ENCODE measurements at regions not wholly inside any gene's neighbourhood (a gene's known extent, or its start where the extent isn't known, plus 50 kb on each side); places are given as distances from the start of the nearest gene placed in this dataset.

DNA sequence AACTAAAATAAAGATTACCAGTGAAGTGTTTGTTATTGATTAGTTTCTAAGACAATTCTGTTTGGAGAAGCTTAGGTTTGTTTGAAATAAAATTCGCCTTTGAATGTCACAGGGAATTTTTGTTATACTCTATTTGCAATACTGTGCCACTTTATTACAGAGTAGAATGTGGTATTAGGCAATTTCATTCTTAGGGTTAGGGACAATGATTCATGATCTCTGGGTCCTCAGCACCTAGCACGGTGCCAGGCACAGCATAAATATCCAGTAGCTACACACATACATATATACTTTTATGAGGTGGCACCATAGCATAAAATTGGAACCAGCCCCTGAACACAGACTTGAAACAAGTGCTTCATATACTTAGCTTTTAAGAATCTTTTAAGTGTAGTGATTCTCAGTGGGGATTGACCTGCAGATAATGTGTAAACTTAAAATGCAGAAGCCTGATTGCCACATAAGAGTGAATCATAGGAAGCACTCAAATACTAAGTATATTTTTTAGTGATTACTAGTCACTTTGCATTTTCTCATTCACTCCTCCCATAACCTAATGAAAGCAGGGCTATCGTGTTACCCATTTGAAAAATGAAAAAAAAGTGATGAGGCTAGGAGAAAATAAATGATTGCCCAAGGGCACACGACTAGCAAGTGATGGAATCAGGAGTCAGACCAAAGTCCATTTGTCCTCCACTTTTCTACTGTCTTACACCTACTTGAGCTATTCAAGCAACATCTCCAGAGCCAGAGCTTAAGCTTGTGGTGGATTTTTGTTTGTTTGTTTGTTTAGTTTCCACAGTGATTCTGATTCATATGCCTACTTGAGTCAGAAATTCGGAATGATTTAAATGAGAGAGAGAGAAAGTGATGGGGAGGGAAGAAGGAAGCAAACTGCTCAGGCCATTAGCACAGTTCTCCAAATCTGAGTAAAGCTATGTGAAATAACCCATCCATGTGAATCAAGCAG, 366.0 kb upstream of the FGF13 start:
- Mint-ChIP-seq H3K27me3 (no peaks in the 10 kb centered on the region), H3K4me3 (no peak overlapping the region), H3K36me3 (ENCODE audit: insufficient read depth) (no peaks in the 10 kb centered on the region), H3K9me3 (peaks cover 0 to 9% of the 10 kb centered on the region in 2 donors), H3K27ac (no peak overlapping the region), H3K4me1 (ENCODE audit: low read depth in 2 of 2) (no peaks in the 10 kb centered on the region)
- ATAC-seq (replicated peaks) (no peak), DNase-seq (no peak)

DNA sequence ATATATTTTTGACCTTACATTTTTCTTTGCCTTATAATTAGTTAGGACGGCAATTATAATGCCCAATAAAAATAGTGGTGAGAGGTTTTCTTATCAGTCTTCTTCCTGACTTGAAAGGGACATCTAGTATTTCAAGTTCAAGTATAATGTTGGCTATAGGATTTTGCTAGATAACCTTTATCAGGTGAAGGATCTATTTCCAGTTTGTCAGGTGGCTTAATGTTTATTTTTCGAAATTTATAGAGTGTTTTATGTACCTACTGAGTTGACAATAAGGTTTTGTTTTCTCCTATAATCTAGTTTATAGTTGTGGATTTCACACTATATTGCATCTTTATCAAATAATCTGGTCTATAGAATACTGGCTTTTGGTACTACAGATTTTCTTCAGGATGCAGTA, 351.8 kb upstream of the FGF13 start:
- no peak overlapping the region for H3K27ac Mint-ChIP-seq
- ATAC-seq (replicated peaks) (no peak), DNase-seq (no peak)
- no peaks in the 10 kb centered on the region for H3K36me3 Mint-ChIP-seq (ENCODE audit: insufficient read depth)
- H3K4me3 Mint-ChIP-seq = no peak overlapping the region
- peaks cover 3 to 7% of the 10 kb centered on the region in 2 donors for H3K9me3 Mint-ChIP-seq
- H3K27me3 Mint-ChIP-seq = no peaks in the 10 kb centered on the region
- no peaks in the 10 kb centered on the region for H3K4me1 Mint-ChIP-seq (ENCODE audit: low read depth in 2 of 2)

DNA sequence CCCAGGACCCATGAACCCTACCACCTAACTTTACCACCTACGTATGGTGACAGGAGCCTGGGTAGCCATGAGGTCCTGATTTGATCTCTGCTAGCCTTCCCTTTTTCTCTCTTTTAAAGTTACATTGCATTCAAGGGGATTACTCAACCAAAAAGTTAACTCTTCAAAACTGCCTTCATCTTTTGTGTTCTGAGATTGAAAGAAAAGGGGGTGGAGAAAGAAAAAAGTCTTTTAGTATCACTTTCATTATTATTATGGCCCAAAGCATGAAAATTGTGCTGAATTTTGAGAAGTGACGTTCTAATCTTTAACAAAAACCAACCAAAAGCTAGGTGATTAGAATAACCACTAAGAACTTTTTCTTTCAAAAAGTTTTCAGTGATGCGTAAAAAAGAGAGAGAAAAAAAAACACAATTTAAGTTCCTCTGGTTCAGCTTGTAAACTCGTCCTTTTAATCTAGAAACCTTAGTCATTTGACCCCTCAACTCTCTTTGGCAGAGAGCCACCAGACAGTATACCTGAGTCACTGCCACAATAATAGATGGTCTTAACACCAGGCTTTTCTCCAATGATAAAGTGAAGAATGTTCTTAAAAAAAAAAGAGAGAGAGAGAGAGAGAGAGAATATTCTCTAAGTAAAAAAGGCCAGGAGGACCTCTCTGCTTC, 347.4 kb upstream of the FGF13 start:
- Mint-ChIP-seq H3K36me3 (ENCODE audit: insufficient read depth) (peaks cover 3% of the 10 kb centered on the region), H3K27ac (no peak overlapping the region), H3K4me1 (ENCODE audit: low read depth in 2 of 2) (no peaks in the 10 kb centered on the region), H3K27me3 (no peaks in the 10 kb centered on the region), H3K4me3 (no peak overlapping the region), H3K9me3 (peaks cover 0 to 5% of the 10 kb centered on the region in 2 donors)
- ATAC-seq (replicated peaks) = no peak
- no peak for DNase-seq

DNA sequence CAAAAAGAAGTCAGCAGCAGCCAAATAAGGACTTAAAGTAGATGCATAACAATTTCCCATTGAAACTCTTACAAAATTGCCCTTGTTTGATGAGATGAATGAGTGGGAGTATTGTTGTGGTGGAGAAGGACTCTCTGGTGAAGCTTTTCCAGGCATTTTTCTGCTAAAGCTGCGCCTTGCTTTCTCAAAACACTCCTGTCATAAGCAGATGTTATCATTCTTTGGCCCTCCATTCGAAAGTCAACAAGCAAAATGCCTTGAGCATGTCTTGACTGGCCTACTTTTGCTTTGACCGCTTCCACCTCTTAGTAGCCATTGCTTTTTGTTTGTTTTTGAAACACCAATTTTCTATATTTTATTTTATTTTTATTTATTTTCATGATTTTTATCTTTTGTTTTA, 340.9 kb upstream of the FGF13 start:
- no peak for DNase-seq
- H3K4me3 Mint-ChIP-seq = no peak overlapping the region
- no peaks in the 10 kb centered on the region for H3K27me3 Mint-ChIP-seq
- H3K27ac Mint-ChIP-seq = no peak overlapping the region
- peaks cover 7% of the 10 kb centered on the region for H3K36me3 Mint-ChIP-seq (ENCODE audit: insufficient read depth)
- H3K4me1 Mint-ChIP-seq (ENCODE audit: low read depth in 2 of 2) = no peaks in the 10 kb centered on the region
- no peak for ATAC-seq (replicated peaks)
- H3K9me3 Mint-ChIP-seq = peaks cover 0 to 5% of the 10 kb centered on the region in 2 donors

DNA sequence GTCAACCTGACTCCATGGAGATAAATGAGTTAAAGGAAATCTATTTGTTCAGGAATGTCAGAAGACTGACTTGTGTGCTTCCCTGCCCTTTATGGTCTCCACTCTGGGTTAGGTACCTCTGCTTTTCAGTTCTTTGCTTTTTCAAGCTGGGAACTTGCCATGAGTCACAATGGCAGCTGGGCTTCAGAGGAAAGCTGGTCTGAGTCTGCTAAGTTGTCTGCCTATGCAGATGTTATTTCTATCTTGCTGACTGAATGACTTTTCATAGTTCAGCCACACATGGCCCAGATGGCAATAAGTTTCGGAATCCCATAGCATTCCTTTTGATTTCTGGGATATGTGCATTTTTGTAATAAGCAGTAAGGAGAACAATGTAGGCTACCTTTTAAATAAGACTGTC, 337.9 kb upstream of the FGF13 start:
- Mint-ChIP-seq H3K36me3 (ENCODE audit: insufficient read depth) (peaks cover 7% of the 10 kb centered on the region), H3K27me3 (no peaks in the 10 kb centered on the region), H3K9me3 (peaks cover 0 to 2% of the 10 kb centered on the region in 2 donors), H3K27ac (no peak overlapping the region), H3K4me3 (no peak overlapping the region), H3K4me1 (ENCODE audit: low read depth in 2 of 2) (no peaks in the 10 kb centered on the region)
- no peak for DNase-seq
- no peak for ATAC-seq (replicated peaks)

DNA sequence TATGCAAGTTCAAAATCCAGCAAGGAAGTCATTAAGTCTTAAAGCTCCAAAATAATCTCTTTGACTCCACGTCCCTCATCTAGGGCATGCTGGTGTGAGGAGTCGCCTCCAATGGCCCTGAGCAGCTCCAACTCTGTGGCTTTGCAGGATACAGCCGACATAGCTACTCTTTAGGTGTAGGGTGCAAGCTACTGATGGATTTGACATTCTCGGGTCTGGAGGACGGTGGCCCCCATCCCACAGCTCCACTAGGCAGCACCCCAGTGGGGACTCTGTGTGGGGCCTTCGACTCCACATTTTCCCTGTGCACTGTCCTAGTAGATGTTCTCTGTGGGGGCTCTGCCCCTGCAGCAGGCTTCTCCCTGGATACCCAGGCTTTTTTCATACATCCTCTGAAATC, 333.2 kb upstream of the FGF13 start:
- ATAC-seq (replicated peaks) = no peak
- H3K4me1 Mint-ChIP-seq (ENCODE audit: low read depth in 2 of 2) = no peaks in the 10 kb centered on the region
- no peaks in the 10 kb centered on the region for H3K27me3 Mint-ChIP-seq
- no peak for DNase-seq
- no peaks in the 10 kb centered on the region for H3K36me3 Mint-ChIP-seq (ENCODE audit: insufficient read depth)
- H3K4me3 Mint-ChIP-seq = no peak overlapping the region
- H3K27ac Mint-ChIP-seq = no peak overlapping the region
- peaks cover 0 to 4% of the 10 kb centered on the region in 2 donors for H3K9me3 Mint-ChIP-seq

DNA sequence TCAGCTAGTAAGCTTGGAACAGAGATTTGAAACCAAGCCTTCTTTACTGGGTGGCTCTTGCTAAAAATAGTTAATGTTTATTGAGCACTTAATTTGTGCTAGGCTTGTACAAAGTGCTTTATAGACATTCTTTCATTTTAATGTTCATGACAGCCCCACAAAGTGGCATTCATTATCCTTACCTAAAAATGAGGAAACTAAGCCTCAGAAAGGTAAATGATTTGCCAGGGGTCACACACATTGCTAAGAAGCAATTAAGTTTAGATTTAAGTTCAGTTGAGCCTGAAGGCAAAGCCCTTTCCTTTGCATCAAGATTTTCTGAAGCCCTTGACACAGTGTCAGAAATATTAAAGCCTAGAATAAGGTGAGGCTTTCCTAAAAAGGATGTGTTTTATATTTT, 327.5 kb upstream of the FGF13 start:
- ATAC-seq (replicated peaks) (no peak), DNase-seq (no peak)
- Mint-ChIP-seq H3K27ac (no peak overlapping the region), H3K36me3 (ENCODE audit: insufficient read depth) (no peaks in the 10 kb centered on the region), H3K9me3 (peaks cover 4 to 7% of the 10 kb centered on the region in 2 donors), H3K27me3 (no peaks in the 10 kb centered on the region), H3K4me3 (no peak overlapping the region), H3K4me1 (ENCODE audit: low read depth in 2 of 2) (no peaks in the 10 kb centered on the region)

DNA sequence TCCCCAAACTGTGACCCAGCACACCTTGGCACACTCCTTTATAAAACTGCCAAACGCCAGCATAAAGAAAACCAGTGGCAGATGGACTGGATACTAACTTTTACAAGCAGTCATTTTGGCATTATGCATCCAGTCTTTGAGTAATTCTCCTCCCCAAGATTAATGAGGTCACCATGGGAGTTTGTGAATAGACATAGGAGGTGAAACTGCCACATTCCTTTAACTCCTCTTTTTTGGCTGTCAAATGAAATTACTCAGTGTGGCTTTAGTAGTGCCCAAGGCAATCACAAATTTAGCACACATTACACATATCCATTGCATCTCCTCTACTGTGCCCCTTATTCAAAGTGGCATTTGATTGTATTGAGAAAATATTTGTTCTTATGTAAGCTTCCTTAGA, 315.3 kb upstream of the FGF13 start:
- Mint-ChIP-seq H3K27me3 (no peaks in the 10 kb centered on the region), H3K4me1 (ENCODE audit: low read depth in 2 of 2) (no peaks in the 10 kb centered on the region), H3K9me3 (no peaks in the 10 kb centered on the region), H3K27ac (no peak overlapping the region), H3K36me3 (ENCODE audit: insufficient read depth) (no peaks in the 10 kb centered on the region), H3K4me3 (no peak overlapping the region)
- ATAC-seq (replicated peaks) = no peak
- DNase-seq = no peak

DNA sequence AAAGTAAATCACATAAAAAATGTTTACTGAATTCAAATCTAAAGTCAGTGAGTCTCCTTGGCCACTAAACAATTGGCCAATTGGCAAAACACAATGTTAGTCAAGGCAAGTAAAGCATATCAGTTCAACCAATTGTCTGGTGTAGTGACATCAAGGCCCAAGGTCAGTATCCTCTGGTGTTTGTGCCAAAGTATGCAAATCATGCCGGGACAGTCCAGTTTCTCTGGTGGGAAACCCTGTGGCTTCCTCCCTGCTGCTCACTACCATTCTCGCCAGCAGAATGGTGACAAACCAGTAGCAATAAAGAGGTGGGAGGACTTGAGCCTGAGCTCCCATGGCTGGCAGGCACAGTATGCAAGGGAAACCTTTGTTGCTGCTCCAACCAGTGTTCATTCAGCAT, 314.9 kb upstream of the FGF13 start:
- Mint-ChIP-seq H3K27me3 (no peaks in the 10 kb centered on the region), H3K36me3 (ENCODE audit: insufficient read depth) (no peaks in the 10 kb centered on the region), H3K27ac (no peak overlapping the region), H3K4me3 (no peak overlapping the region), H3K4me1 (ENCODE audit: low read depth in 2 of 2) (no peaks in the 10 kb centered on the region), H3K9me3 (no peaks in the 10 kb centered on the region)
- no peak for ATAC-seq (replicated peaks)
- no peak for DNase-seq

DNA sequence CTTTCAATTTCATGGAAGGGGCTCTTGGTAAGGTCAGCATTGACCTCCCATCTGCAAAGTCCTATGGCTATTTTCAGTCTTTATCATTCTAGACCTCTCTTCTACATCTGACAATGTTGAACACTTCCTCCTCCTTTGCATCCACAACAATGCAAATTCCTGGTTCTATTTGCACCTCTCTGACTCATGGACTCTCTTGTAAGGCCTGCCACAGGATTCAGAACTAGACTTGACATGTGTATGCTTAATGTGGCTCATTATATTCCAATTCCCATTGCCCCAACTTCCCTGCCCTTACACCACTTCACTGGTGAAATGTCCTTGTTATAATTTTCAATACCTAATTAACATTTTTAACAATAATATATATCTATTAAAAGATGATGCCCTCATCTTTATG, 314.3 kb upstream of the FGF13 start:
- no peaks in the 10 kb centered on the region for H3K27me3 Mint-ChIP-seq
- no peaks in the 10 kb centered on the region for H3K9me3 Mint-ChIP-seq
- H3K4me3 Mint-ChIP-seq = no peak overlapping the region
- DNase-seq (no peak), ATAC-seq (replicated peaks) (no peak)
- H3K27ac Mint-ChIP-seq = no peak overlapping the region
- H3K36me3 Mint-ChIP-seq (ENCODE audit: insufficient read depth) = no peaks in the 10 kb centered on the region
- H3K4me1 Mint-ChIP-seq (ENCODE audit: low read depth in 2 of 2) = no peaks in the 10 kb centered on the region

DNA sequence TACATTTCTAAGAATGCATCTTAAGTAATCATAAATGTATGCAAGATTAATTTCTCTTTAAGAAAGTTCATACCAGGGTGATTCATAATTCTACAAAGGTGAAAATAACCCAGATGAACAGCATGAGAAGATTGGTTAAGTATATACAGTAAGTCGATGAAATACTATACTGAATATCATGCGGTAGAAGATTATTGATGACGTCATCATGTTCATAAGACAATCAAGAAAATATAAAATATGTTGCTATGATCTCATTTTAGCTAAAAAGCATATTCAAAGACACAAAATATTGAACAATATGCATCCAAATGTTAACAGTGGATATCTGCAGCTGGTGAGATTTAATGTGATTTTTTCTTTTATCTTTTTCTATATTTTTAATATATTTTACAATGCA, 312.0 kb upstream of the FGF13 start:
- no peaks in the 10 kb centered on the region for H3K9me3 Mint-ChIP-seq
- no peaks in the 10 kb centered on the region for H3K36me3 Mint-ChIP-seq (ENCODE audit: insufficient read depth)
- no peak overlapping the region for H3K27ac Mint-ChIP-seq
- DNase-seq (no peak), ATAC-seq (replicated peaks) (no peak)
- H3K4me1 Mint-ChIP-seq (ENCODE audit: low read depth in 2 of 2) = no peaks in the 10 kb centered on the region
- H3K4me3 Mint-ChIP-seq = no peak overlapping the region
- H3K27me3 Mint-ChIP-seq = no peaks in the 10 kb centered on the region

DNA sequence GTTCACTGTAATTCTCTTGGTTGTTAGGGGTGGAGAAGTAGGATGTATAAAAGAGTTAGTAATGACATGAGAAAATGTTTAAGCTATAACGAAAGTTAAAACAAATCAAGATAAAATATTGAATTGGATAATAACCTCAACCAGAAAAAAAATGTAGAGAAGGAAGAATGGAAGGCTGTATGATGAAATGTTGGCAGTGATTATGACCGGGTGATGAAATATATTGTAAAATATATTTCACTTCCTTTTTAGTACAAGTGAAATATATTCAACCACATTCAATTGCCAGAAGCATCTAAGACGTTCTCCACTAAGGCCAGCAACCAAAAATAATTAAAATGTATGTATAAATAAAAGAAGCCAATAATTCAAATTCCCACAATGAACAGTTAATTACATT, 309.3 kb upstream of the FGF13 start:
- ATAC-seq (replicated peaks) = no peak
- H3K36me3 Mint-ChIP-seq (ENCODE audit: insufficient read depth) = no peaks in the 10 kb centered on the region
- no peak overlapping the region for H3K27ac Mint-ChIP-seq
- H3K9me3 Mint-ChIP-seq = no peaks in the 10 kb centered on the region
- no peak overlapping the region for H3K4me3 Mint-ChIP-seq
- H3K27me3 Mint-ChIP-seq = no peaks in the 10 kb centered on the region
- H3K4me1 Mint-ChIP-seq (ENCODE audit: low read depth in 2 of 2) = no peaks in the 10 kb centered on the region
- DNase-seq = no peak

DNA sequence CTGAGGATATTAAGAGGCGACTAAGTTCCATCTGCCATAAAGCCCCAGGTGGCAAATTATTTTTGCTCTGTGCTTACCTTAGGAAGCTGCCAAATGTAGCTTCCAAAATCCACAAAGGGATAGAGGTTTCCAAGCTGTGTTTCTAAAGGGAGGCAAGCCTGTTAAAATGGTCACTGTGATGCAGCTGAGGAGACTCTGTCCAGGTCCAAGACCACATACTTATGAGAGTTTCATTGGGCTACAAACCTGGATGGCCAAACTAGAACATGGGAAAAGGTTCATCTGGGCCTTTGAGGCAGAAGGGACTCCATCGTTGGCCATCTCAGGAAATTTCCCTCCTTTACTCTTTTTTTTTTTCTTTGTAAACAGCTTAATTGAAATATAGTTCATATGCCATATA, 306.9 kb upstream of the FGF13 start:
- Mint-ChIP-seq H3K36me3 (ENCODE audit: insufficient read depth) (no peaks in the 10 kb centered on the region), H3K4me3 (no peak overlapping the region), H3K4me1 (ENCODE audit: low read depth in 2 of 2) (no peaks in the 10 kb centered on the region), H3K9me3 (no peaks in the 10 kb centered on the region), H3K27ac (no peak overlapping the region), H3K27me3 (no peaks in the 10 kb centered on the region)
- ATAC-seq (replicated peaks) = no peak
- no peak for DNase-seq

DNA sequence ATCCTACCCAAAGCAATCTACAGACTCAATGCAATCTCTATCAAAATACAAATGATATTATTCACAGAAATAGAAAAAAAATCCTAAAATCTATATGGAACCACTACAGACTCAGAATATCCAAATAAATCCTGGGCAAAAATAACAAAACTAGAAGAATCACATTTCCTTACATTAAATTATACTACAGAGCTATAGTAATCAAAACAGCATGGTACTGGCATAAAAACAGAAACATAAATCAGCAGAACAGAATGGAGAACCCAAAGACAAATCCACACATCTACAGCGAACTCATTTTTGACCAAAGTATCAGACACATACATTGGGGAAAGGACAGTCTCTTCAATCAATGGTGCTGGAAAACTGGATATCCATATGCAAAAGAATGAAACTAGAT, 304.1 kb upstream of the FGF13 start:
- DNase-seq = no peak
- Mint-ChIP-seq H3K27me3 (no peaks in the 10 kb centered on the region), H3K4me1 (ENCODE audit: low read depth in 2 of 2) (no peaks in the 10 kb centered on the region), H3K4me3 (no peak overlapping the region), H3K27ac (no peak overlapping the region), H3K36me3 (ENCODE audit: insufficient read depth) (no peaks in the 10 kb centered on the region), H3K9me3 (peaks cover 0 to 4% of the 10 kb centered on the region in 2 donors)
- no peak for ATAC-seq (replicated peaks)

Data from effector memory CD8-positive, alpha-beta T cell (primary cell).